Esophagus squamous epithelium (tissue), 4 donors: ENCODE measurements at regions not wholly inside any gene's neighbourhood (a gene's known extent, or its start where the extent isn't known, plus 50 kb on each side); places are given as distances from the start of the nearest gene placed in this dataset.

Experiments used
- CTCF ChIP-seq, 6 experiments: fragments of 450-650 bp in 4 of 6; fragments of 200-600 bp in 2 of 6; sonication (generic) in 2 of 6; IDR thresholded peaks; one replicate each; pipeline ENCODE4 v1.5.1; 2016 to 2019; ENCODE audit warnings: antibody characterized with exemption in 6 of 6, mild to moderate bottlenecking in 4 of 6, moderate library complexity in 4 of 6
- POLR2A ChIP-seq, 4 donors: fragments of 450-650 bp; IDR thresholded peaks; one replicate each; pipeline ENCODE4 v1.6.1; 2017; ENCODE audit warnings: antibody characterized with exemption in 4 of 4, mild to moderate bottlenecking in 4 of 4, moderate library complexity in 3 of 4

GRCh38 chr4:17096692-17097091, 198.2 kb upstream of the LDB2 start:
- TF ChIP-seq CTCF (IDR thresholded peaks at IDR 0.05): no peak
- TF ChIP-seq POLR2A (IDR thresholded peaks at IDR 0.05): no peak
